VCaP (cell line): ENCODE measurements at regions not wholly inside any gene's neighbourhood (a gene's known extent, or its start where the extent isn't known, plus 50 kb on each side); places are given as distances from the start of the nearest gene placed in this dataset.

Experiments
- H3K27ac ChIP-seq: fragments of 450-650 bp; 2 replicates; pipeline ENCODE4 v1.5.1; 2017
- TF ChIP-seq, protein P1 (sequence below): fragments of 450-650 bp; conservative IDR thresholded peaks from 2 replicates; pipeline ENCODE4 v1.5.1; 2017; ENCODE audit warnings: mild to moderate bottlenecking, moderate library complexity

DNA sequence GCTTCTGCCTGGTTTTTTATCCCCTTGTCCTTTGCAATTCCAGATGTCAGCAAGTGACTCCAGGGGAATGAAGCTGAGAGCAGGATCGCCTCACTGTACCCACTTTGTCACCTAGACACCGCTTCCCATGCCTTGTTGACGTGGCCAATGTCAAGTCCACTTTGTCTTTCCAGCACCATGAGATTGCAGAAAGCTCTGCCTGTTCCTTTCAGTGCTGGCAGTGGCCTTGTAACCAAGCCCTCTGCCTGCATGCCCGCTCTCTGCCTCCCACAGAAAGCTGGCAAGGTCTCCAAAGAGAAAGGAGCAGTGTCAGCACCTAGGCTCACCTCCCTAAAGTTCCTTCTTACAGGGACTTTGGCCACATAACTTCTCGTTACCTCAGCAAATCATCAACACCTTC lies 282.2 kb upstream of the ST6GAL2 start:
- no peak overlapping the region for H3K27ac ChIP-seq
- TF ChIP-seq, protein P1, sequence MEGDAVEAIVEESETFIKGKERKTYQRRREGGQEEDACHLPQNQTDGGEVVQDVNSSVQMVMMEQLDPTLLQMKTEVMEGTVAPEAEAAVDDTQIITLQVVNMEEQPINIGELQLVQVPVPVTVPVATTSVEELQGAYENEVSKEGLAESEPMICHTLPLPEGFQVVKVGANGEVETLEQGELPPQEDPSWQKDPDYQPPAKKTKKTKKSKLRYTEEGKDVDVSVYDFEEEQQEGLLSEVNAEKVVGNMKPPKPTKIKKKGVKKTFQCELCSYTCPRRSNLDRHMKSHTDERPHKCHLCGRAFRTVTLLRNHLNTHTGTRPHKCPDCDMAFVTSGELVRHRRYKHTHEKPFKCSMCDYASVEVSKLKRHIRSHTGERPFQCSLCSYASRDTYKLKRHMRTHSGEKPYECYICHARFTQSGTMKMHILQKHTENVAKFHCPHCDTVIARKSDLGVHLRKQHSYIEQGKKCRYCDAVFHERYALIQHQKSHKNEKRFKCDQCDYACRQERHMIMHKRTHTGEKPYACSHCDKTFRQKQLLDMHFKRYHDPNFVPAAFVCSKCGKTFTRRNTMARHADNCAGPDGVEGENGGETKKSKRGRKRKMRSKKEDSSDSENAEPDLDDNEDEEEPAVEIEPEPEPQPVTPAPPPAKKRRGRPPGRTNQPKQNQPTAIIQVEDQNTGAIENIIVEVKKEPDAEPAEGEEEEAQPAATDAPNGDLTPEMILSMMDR, result no peak

DNA sequence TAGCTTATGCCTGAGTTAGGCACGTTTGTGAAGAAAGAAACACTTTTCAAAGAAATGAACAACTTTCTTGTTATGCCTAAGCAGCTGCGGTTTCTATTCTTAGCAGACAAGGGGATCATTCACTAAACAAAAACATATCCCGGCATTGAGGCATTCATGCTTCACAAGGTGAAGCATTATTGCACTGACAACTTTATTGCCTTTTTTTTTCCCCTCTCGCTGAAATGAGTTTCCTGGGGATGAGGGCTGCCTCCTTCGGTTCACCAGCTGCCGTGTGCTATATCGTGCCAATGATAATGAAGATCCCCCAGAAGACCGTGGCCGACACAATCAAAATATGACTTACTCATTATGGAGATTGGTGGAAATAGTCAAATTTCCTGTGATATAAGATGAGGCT lies 288.2 kb upstream of the ST6GAL2 start:
- TF ChIP-seq, protein P1, result no peak
- no peak overlapping the region for H3K27ac ChIP-seq

DNA sequence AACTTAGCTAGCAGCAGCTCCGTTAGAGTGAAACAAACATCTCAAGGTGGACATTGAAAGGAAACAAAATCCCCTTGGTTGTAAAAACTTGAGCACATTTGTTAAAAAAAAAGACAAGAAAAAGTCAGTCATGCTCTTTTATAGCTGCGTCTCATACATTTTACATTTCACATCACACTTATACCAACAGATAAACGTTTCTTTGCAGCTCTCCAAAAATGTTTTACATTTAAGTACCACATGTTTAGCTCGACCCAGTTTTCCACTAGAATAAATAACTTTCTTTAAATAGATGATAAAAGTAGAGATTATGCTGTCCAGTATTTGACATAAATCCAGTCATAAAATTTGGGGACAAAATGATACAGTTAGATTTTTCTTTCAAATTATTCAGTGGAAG lies 297.0 kb upstream of the ST6GAL2 start:
- TF ChIP-seq, protein P1, result no peak
- H3K27ac ChIP-seq, result no peak overlapping the region

DNA sequence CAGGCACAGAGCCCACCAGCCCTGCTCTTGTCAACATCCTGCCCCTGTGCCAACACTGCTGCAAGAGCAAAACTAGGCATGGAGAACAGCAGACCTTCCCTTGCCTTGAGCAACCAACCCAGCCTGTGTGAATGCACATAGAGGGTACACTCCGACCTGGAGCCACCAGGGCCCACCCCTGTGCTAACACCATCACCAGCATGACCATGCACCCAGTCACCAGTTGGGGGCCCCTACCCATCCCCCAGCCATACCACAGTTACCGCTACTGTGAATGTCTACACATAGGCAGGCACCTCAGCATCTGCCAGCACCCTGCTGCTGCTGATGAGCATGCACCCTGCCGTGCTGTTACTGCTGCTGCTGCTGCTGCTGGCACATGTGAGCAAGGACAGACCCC lies 301.9 kb upstream of the ST6GAL2 start:
- no peak overlapping the region for H3K27ac ChIP-seq
- TF ChIP-seq, protein P1, result no peak

DNA sequence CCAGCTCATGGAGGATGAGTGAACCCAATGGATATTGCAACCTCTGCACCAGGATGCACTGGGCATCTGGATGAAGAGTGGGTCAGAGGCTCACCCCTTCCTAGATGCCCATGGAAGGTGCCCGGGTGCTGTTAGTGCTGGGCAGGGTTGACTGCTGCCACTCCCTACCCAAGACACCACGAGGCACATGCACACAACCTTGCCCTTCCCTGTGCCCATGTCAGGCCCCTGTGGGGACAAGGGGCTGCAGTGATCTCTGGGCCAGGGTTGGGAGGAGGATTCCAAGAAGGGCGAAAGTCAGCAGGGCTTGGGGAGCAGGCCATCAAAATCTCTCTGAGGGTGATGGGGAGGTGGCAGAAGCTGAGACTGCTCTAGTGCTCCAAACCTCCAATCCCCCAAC lies 309.7 kb upstream of the ST6GAL2 start:
- H3K27ac ChIP-seq, result no peak overlapping the region
- TF ChIP-seq, protein P1, result no peak

DNA sequence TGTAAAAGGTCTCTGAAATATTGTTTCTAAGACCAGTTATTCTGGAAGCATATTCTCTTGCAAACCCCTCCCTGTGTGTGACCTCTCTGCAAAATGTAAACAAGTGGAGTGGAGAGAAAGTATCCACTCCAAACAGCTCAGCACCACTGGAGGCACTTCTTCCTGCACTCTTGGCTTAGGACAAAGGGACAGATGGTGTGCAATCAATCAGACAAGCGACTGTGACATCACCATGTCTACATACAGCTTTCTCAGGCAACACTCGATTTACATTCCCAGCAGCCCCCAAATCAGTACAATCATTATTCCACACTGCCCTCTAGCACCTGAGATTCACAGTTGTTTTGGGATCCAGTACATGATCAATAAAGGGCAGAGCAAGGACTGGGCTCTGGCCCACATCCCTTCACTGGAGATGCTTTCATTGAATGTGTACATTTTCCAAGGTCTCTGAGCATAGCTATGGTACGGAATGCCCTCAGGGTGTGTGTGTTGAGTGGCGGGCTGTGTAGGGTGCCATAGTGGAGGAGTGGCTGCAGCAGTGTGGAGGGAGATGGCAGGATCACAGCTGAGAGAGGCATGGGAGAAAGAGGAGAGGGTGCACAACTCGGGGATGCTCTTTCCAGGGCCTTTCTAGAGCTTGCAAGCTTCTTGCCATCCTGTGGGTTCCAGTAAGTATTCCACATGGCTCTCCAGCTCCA lies 311.8 kb upstream of the ST6GAL2 start:
- TF ChIP-seq, protein P1, result no peak

DNA sequence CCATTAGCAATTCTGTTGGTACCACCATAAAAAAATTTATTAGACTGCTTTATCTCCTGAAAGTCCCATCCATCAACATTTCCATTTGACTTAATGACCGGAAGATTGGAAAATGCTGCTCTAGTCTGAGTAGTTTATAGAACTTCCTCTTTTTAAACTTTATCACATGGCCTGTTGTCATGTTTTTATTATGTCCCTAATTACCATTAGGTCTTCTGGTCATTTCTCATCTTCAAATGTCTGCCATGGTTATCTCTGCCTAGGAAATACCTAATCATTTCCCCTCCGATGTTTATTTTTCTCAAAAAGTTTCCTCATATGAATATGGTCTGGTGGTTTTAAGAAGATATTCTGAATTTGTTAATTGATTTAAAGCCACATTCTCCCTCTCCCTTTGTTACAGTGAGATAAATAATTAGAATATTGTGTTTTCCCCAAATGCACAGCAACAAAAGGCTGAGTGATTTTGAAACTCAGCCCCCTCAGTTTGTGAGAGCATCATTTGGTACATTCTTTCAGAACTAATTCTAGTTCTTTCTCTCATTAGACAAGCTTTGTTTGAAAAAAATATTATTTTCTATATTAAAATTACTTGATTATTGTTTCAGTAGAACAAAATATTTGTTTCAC lies 317.1 kb upstream of the ST6GAL2 start:
- TF ChIP-seq, protein P1, result no peak
- H3K27ac ChIP-seq, result no peak overlapping the region

More for the DNA sequence above, 311.8 kb upstream of the ST6GAL2 start:
- H3K27ac ChIP-seq, result no peak overlapping the region
